ENCODE measurements at regions not wholly inside any gene's neighbourhood (a gene's known extent, or its start where the extent isn't known, plus 50 kb on each side); places are given as distances from the start of the nearest gene placed in this dataset.

DNA sequence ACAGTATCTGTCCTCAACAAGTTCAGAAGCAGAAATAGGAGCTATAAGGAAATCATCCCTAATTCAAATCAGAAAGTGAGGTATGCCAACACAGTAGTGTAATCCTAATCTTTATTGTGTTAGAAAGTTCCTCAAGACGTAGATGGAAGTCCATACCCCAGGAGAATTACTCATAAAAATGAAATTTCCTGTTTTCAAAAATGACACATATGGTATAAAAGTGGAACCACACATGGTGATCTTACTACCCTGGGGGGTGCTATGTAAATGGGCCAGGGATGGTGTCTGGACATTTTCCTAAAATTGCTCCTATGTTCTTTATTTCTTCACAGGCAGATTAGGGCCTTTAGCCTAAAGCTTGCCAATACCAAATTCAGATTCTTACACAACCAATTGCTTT is 204.1 kb downstream of the ARRDC4 start:
- Histone ChIP-seq H3K4me1 (ENCODE audit: insufficient read depth, low read length, severe bottlenecking) (peaks cover 75% of the 10 kb centered on the region), H2AFZ (ENCODE audit: low read length) (no peak overlapping the region), H3K9me2 (ENCODE audit: low read depth, low read length) (no peaks in the 10 kb centered on the region), H3K9ac (ENCODE audit: low read length) (no peak overlapping the region; the same call in 1 of the 2 replicates), H3K9me3 (ENCODE audit: low read length) (peaks cover 10% of the 10 kb centered on the region; the same call in 1 of the 2 replicates), H3F3A (ENCODE audit: insufficient read depth, low read length) (no peaks in the 10 kb centered on the region), H3K27ac (ENCODE audit: low read depth, low read length, poor library complexity, severe bottlenecking) (peak overlapping the region; percentile 89), H3K4me3 (ENCODE audit: low read depth, low read length, poor library complexity, severe bottlenecking) (no peak overlapping the region), H3K4me2 (ENCODE audit: low read length) (peak overlapping the region; percentile 8; the same call in 1 of the 2 replicates), H4K20me1 (ENCODE audit: insufficient read depth, low read length) (no peaks in the 10 kb centered on the region), H3K36me3 (ENCODE audit: insufficient read depth, low read length) (peaks cover 10% of the 10 kb centered on the region), H3K79me2 (ENCODE audit: insufficient read depth, low read length) (no peaks in the 10 kb centered on the region), H3K27me3 (ENCODE audit: insufficient read depth, low read length) (no peaks in the 10 kb centered on the region)
- TF ChIP-seq, protein P1, sequence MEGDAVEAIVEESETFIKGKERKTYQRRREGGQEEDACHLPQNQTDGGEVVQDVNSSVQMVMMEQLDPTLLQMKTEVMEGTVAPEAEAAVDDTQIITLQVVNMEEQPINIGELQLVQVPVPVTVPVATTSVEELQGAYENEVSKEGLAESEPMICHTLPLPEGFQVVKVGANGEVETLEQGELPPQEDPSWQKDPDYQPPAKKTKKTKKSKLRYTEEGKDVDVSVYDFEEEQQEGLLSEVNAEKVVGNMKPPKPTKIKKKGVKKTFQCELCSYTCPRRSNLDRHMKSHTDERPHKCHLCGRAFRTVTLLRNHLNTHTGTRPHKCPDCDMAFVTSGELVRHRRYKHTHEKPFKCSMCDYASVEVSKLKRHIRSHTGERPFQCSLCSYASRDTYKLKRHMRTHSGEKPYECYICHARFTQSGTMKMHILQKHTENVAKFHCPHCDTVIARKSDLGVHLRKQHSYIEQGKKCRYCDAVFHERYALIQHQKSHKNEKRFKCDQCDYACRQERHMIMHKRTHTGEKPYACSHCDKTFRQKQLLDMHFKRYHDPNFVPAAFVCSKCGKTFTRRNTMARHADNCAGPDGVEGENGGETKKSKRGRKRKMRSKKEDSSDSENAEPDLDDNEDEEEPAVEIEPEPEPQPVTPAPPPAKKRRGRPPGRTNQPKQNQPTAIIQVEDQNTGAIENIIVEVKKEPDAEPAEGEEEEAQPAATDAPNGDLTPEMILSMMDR (IDR thresholded peaks at IDR 0.05; ENCODE audit: low read length) = no peak
- no peak for TF ChIP-seq EZH2 (IDR thresholded peaks at IDR 0.05; ENCODE audit: borderline replicate concordance, low read length)

DNA sequence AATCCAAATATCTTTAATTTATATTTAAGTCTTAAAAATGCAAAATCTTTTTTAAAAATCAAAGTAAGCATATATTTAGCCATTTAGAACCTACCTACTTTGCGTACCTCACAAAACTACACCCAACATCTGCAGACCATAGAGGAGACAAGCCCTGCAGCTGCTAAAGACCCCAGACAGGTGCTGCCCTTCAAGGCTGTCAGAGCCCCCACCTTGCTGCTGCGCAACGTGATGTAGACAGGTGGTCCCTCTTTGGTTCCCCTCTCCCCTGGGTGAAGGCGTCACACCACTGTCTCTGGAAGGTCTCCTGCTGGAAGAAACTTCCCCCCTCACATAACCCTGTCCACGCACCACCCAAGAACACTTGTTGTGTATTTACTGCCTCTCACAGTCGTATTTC is 204.5 kb downstream of the ARRDC4 start:
- TF ChIP-seq, protein P1 (IDR thresholded peaks at IDR 0.05; ENCODE audit: low read length) = no peak
- no peak for TF ChIP-seq EZH2 (IDR thresholded peaks at IDR 0.05; ENCODE audit: borderline replicate concordance, low read length)
- Histone ChIP-seq H3K36me3 (ENCODE audit: insufficient read depth, low read length) (peaks cover 10% of the 10 kb centered on the region), H3K27me3 (ENCODE audit: insufficient read depth, low read length) (no peaks in the 10 kb centered on the region), H3K27ac (ENCODE audit: low read depth, low read length, poor library complexity, severe bottlenecking) (peak overlapping the region; percentile 89), H3K4me3 (ENCODE audit: low read depth, low read length, poor library complexity, severe bottlenecking) (no peak overlapping the region), H3K4me2 (ENCODE audit: low read length) (peak overlapping the region; percentile 31; the same call in 1 of the 2 replicates), H3F3A (ENCODE audit: insufficient read depth, low read length) (no peaks in the 10 kb centered on the region), H2AFZ (ENCODE audit: low read length) (no peak overlapping the region), H4K20me1 (ENCODE audit: insufficient read depth, low read length) (no peaks in the 10 kb centered on the region), H3K9me3 (ENCODE audit: low read length) (peaks cover 10% of the 10 kb centered on the region; the same call in 1 of the 2 replicates), H3K4me1 (ENCODE audit: insufficient read depth, low read length, severe bottlenecking) (peaks cover 71% of the 10 kb centered on the region), H3K9ac (ENCODE audit: low read length) (peak overlapping the region; percentile 47; the same call in 1 of the 2 replicates), H3K9me2 (ENCODE audit: low read depth, low read length) (no peaks in the 10 kb centered on the region), H3K79me2 (ENCODE audit: insufficient read depth, low read length) (no peaks in the 10 kb centered on the region)

DNA sequence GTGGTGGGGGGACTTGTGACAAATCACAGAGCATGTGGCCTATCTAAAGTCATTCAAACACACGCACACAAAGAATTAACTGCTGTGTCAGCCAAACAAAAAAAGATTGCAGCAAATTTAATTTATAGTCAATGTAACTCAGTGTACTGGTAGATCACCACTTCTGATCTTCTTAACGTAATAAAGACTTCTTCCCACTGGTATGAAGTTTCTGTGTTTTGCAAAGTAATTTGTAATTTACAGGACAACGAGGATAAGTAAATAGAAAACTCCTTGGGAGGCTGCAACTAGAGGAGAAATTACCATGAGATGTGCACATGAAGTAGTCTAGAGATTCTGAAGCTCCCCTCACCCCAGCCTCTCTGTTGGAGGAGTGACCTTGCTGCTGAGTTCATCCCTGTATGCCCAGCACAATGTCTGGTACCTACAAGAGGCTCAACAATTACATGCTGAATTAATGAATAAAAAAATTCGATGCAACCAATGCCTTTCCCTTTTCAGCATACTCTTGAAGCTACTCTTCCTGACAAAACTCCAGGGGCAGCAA is 207.3 kb downstream of the ARRDC4 start:
- no peaks in the 10 kb centered on the region for H3K79me2 ChIP-seq (ENCODE audit: insufficient read depth, low read length)
- H3K9me2 ChIP-seq (ENCODE audit: low read depth, low read length) = no peaks in the 10 kb centered on the region
- H3K4me1 ChIP-seq (ENCODE audit: insufficient read depth, low read length, severe bottlenecking) = peaks cover 68% of the 10 kb centered on the region
- no peak overlapping the region for H3K9ac ChIP-seq (ENCODE audit: low read length)
- peak overlapping the region; percentile 89 for H3K27ac ChIP-seq (ENCODE audit: low read depth, low read length, poor library complexity, severe bottlenecking)
- H2AFZ ChIP-seq (ENCODE audit: low read length) = no peak overlapping the region
- H4K20me1 ChIP-seq (ENCODE audit: insufficient read depth, low read length) = no peaks in the 10 kb centered on the region
- no peaks in the 10 kb centered on the region for H3K9me3 ChIP-seq (ENCODE audit: low read length)
- no peaks in the 10 kb centered on the region for H3K27me3 ChIP-seq (ENCODE audit: insufficient read depth, low read length)
- no peaks in the 10 kb centered on the region for H3F3A ChIP-seq (ENCODE audit: insufficient read depth, low read length)
- no peaks in the 10 kb centered on the region for H3K36me3 ChIP-seq (ENCODE audit: insufficient read depth, low read length)
- TF ChIP-seq, protein P1 (IDR thresholded peaks at IDR 0.05; ENCODE audit: low read length) = no peak
- TF ChIP-seq EZH2 (IDR thresholded peaks at IDR 0.05; ENCODE audit: borderline replicate concordance, low read length) = no peak
- no peak overlapping the region for H3K4me2 ChIP-seq (ENCODE audit: low read length)
- no peak overlapping the region for H3K4me3 ChIP-seq (ENCODE audit: low read depth, low read length, poor library complexity, severe bottlenecking)
